Naive thymus-derived CD4-positive, alpha-beta T cell (primary cell): ENCODE measurements at regions not wholly inside any gene's neighbourhood (a gene's known extent, or its start where the extent isn't known, plus 50 kb on each side); places are given as distances from the start of the nearest gene placed in this dataset.

Experiments used
- ATAC-seq: fragments of 150-1000 bp; cut with Tn5 transposase; 2 replicates; pipeline ENCODE4 v1.10.0; 2021; ENCODE audit warnings: mild to moderate bottlenecking, moderate library complexity
- CTCF ChIA-PET: fragments of 350-600 bp; sonication (Branson Sonifier 250); formaldehyde crosslinking; loops from one replicate; lab custom pipeline; 2021; ENCODE audit warnings: antibody characterized with exemption; lab: Charles Lee
- POLR2A ChIA-PET: fragments of 350-600 bp; sonication (Branson Sonifier 250); formaldehyde crosslinking; loops from one replicate; lab custom pipeline; 2021; ENCODE audit warnings: antibody characterized with exemption, inconsistent platforms; lab: Charles Lee
- DNase-seq, 9 donors: peaks; one replicate each; pipeline versions ENCODE4 v3.0.0 to v3.0.0-alpha.2; 2020 to 2022; ENCODE audit warnings: mixed read lengths in 1 of 9
- H3K27ac ChIP-seq: one replicate; pipeline ENCODE4 v1.7.0; 2013; ENCODE audit warnings: mild to moderate bottlenecking, low read depth, low read length, moderate library complexity
- H3K27me3 ChIP-seq, 2 donors: one replicate each; pipeline ENCODE4 v1.7.0; 2013; ENCODE audit warnings: low read length in 2 of 2, mild to moderate bottlenecking in 2 of 2, moderate library complexity in 2 of 2; ENCODE audit not compliant: control insufficient read depth in 2 of 2, insufficient read depth in 2 of 2
- H3K36me3 ChIP-seq, 3 experiments: 1 replicate in 2 of 3; 2 replicates in 1 of 3; pipeline ENCODE4 v1.7.0; 2013; ENCODE audit warnings: low read length in 3 of 3, mild to moderate bottlenecking in 3 of 3, moderate library complexity in 1 of 3; ENCODE audit not compliant: insufficient read depth in 3 of 3, control insufficient read depth in 2 of 3
- H3K4me1 ChIP-seq, 2 donors: one replicate each; pipeline ENCODE4 v1.7.0; 2013; ENCODE audit warnings: low read length in 2 of 2, mild to moderate bottlenecking in 2 of 2, moderate library complexity in 1 of 2; ENCODE audit not compliant: control insufficient read depth in 2 of 2, insufficient read depth in 2 of 2
- H3K4me3 ChIP-seq: 2 replicates; pipeline ENCODE4 v1.7.0; 2013; ENCODE audit warnings: mild to moderate bottlenecking, low read length
- H3K9me3 ChIP-seq, 3 experiments: 1 replicate in 2 of 3; 2 replicates in 1 of 3; pipeline ENCODE4 v1.7.0; 2013; ENCODE audit warnings: low read length in 3 of 3; ENCODE audit not compliant: control insufficient read depth in 2 of 3
- H3K27ac Mint-ChIP-seq, 9 donors: one replicate each; pipeline ENCODE4 v1.8.0; 2020 to 2022; ENCODE audit warnings: mixed read lengths in 9 of 9, mild to moderate bottlenecking in 8 of 9, moderate library complexity in 5 of 9, inconsistent platforms in 2 of 9
- H3K27me3 Mint-ChIP-seq, 5 donors: one replicate each; pipeline ENCODE4 v1.8.0; 2021 to 2022; ENCODE audit warnings: mixed read lengths in 5 of 5, mild to moderate bottlenecking in 1 of 5
- H3K36me3 Mint-ChIP-seq, 5 donors: one replicate each; pipeline ENCODE4 v1.8.0; 2020 to 2022; ENCODE audit warnings: mixed read lengths in 5 of 5, mild to moderate bottlenecking in 3 of 5, inconsistent platforms in 1 of 5
- H3K4me1 Mint-ChIP-seq, 7 donors: one replicate each; pipeline ENCODE4 v1.8.0; 2020 to 2022; ENCODE audit warnings: mixed read lengths in 7 of 7, mild to moderate bottlenecking in 3 of 7, inconsistent platforms in 1 of 7
- H3K4me3 Mint-ChIP-seq, 10 donors: one replicate each; pipeline ENCODE4 v1.8.0; 2020 to 2022; ENCODE audit warnings: mild to moderate bottlenecking in 10 of 10, mixed read lengths in 10 of 10, moderate library complexity in 6 of 10, inconsistent platforms in 2 of 10
- H3K9me3 Mint-ChIP-seq, 11 donors: one replicate each; pipeline ENCODE4 v1.8.0; 2020 to 2022; ENCODE audit warnings: mixed read lengths in 11 of 11, mild to moderate bottlenecking in 4 of 11, inconsistent platforms in 1 of 11, moderate library complexity in 1 of 11
- intact Hi-C, 2 donors: fragments of 100-400 bp; cut with micrococcal nuclease; formaldehyde crosslinking; loops; one replicate each; pipeline ENCODE4 v1.15.1; 2023

DNA sequence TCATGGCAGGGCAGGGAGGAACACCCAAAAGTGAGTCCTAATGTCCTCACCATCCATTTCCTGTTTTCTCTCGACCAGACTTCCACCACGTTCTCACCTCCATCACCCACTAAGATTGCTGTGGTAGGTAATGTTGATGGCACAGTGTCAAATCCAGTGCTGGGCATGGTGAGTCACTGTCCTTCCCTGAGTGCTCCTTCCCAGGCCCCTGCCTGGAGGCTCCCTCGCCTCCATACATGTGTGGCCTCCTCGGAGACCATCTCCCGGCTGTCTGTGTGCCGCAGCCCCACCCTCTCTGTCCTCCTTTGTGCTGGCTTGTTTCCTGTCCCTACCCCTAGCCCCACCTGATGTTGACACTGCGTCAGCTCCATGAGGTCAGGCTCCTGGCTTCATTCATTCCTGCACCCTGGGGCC lies 177.5 kb downstream of the SYK start:
- Histone ChIP-seq H3K4me1 (no peaks in the 10 kb centered on the region), H3K4me3 (no peak overlapping the region), H3K36me3 (no peaks in the 10 kb centered on the region), H3K9me3 (no peaks in the 10 kb centered on the region), H3K27ac (no peak overlapping the region), H3K27me3 (no peaks in the 10 kb centered on the region)
- no peaks in the 10 kb centered on the region for H3K9me3 Mint-ChIP-seq
- POLR2A ChIA-PET, result no interaction called here
- ATAC-seq (no peak), DNase-seq (no peak)
- peaks cover 0 to 7% (median 0%) of the 10 kb centered on the region in 7 donors for H3K4me1 Mint-ChIP-seq
- H3K27me3 Mint-ChIP-seq, result peaks cover 7 to 20% (median 11%) of the 10 kb centered on the region in 5 donors
- peak overlapping the region in 1 of 9 donors; percentile 24 for H3K27ac Mint-ChIP-seq
- H3K4me3 Mint-ChIP-seq, result no peak overlapping the region
- intact Hi-C loops, result no loop called here
- H3K36me3 Mint-ChIP-seq, result no peaks in the 10 kb centered on the region
- CTCF ChIA-PET, result no interaction called here

DNA sequence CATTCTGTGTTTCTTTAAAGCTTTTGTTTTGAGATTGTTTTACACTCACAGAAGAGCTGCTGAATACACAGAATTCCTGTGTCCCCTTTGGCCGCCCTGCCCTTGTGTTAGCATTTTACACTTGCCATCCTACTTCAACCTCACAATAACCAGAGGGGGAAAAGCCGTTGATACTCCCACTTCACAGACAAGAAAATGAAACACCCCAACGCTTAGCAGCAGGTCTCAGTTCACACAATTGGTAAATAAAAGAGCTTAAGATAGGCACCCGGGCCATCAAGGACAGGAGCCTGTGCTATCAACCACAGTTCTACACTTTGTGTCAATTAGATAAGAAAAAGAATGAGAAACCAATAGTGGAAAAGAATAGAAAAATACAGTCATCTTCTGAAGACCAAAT lies 178.0 kb downstream of the SYK start:
- Histone ChIP-seq H3K9me3 (no peaks in the 10 kb centered on the region), H3K4me3 (no peak overlapping the region), H3K36me3 (no peaks in the 10 kb centered on the region), H3K27ac (no peak overlapping the region), H3K4me1 (no peaks in the 10 kb centered on the region), H3K27me3 (no peaks in the 10 kb centered on the region)
- H3K36me3 Mint-ChIP-seq, result no peaks in the 10 kb centered on the region
- ChIA-PET POLR2A (no interaction called here), CTCF (no interaction called here)
- DNase-seq (no peak), ATAC-seq (no peak)
- no peak overlapping the region for H3K4me3 Mint-ChIP-seq
- intact Hi-C loops, result no loop called here
- H3K9me3 Mint-ChIP-seq, result no peaks in the 10 kb centered on the region
- peaks cover 0 to 7% (median 0%) of the 10 kb centered on the region in 7 donors for H3K4me1 Mint-ChIP-seq
- no peak overlapping the region for H3K27ac Mint-ChIP-seq
- H3K27me3 Mint-ChIP-seq, result peaks cover 9 to 19% (median 11%) of the 10 kb centered on the region in 5 donors

DNA sequence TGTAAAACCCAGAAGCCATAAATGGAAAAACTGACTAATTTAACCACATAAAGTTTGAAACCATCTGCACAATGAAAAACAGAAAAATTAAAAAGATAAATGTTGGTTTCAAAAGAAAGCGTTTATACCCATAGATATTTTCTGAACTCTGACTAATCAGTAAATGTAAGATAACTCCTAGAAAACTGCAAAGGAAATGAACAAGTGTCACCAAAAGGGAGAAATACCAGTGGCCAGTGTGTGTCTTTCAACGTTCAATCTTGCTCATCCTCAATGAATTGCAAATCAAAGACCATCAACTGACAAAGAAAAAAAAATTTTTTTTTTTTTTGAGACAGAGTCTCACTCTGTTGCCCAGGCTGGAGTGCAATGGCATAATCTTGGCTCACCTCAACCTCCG lies 180.1 kb downstream of the SYK start:
- Histone ChIP-seq H3K4me1 (no peaks in the 10 kb centered on the region), H3K27me3 (no peaks in the 10 kb centered on the region), H3K9me3 (no peaks in the 10 kb centered on the region), H3K36me3 (no peaks in the 10 kb centered on the region), H3K27ac (no peak overlapping the region), H3K4me3 (no peak overlapping the region)
- ChIA-PET CTCF (no interaction called here), POLR2A (no interaction called here)
- peaks cover 9 to 15% (median 13%) of the 10 kb centered on the region in 5 donors for H3K27me3 Mint-ChIP-seq
- H3K27ac Mint-ChIP-seq, result no peak overlapping the region
- ATAC-seq (no peak), DNase-seq (no peak)
- no peak overlapping the region for H3K4me3 Mint-ChIP-seq
- intact Hi-C loops, result no loop called here
- no peaks in the 10 kb centered on the region for H3K36me3 Mint-ChIP-seq
- peaks cover 0 to 6% (median 0%) of the 10 kb centered on the region in 7 donors for H3K4me1 Mint-ChIP-seq
- H3K9me3 Mint-ChIP-seq, result no peaks in the 10 kb centered on the region

DNA sequence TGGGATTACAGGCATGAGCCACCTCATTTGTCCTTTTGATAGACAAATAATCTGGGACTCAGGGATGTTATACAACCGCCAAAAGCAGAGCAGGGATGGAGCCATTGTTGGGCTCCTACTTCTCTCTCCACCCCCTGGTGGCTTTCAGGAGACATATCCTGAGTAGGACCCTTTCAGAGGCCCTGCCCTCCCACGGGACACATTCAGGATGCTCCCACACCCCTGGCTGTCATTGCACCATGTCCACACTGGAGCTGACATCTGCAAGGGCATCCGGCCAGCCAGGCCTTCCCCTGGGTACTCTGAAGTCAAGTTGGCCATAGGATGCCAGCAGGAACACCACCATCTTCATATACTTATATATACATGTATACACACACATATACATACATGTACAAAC lies 181.8 kb downstream of the SYK start:
- peaks cover 0 to 6% (median 0%) of the 10 kb centered on the region in 7 donors for H3K4me1 Mint-ChIP-seq
- H3K36me3 Mint-ChIP-seq, result no peaks in the 10 kb centered on the region
- H3K9me3 Mint-ChIP-seq, result no peaks in the 10 kb centered on the region
- Histone ChIP-seq H3K27ac (no peak overlapping the region), H3K36me3 (no peaks in the 10 kb centered on the region), H3K27me3 (no peaks in the 10 kb centered on the region), H3K4me3 (no peak overlapping the region), H3K4me1 (no peaks in the 10 kb centered on the region), H3K9me3 (no peaks in the 10 kb centered on the region)
- no peak overlapping the region for H3K27ac Mint-ChIP-seq
- peaks cover 9 to 15% (median 11%) of the 10 kb centered on the region in 5 donors for H3K27me3 Mint-ChIP-seq
- POLR2A ChIA-PET, result no interaction called here
- CTCF ChIA-PET, result no interaction called here
- ATAC-seq (no peak), DNase-seq (no peak)
- H3K4me3 Mint-ChIP-seq, result no peak overlapping the region
- intact Hi-C loops, result no loop called here

DNA sequence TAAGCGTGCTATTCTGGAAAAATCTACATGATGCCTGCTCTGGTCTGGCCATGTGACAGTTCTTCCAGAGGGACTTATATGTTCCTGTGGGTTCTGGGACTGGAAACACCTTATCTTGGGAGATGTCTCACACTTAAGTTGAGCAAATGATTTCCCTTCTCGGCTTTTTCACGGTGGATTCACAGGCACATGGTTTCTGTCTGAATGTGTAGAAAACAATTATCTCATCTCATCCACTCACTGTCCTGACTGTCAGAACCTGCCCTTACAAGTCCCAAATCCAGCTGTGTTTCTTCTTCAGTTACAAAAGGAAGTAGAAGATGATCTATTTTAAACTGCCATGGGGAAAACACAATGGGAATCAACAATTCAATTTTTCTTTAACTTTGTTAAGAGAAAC lies 184.0 kb downstream of the SYK start:
- no peaks in the 10 kb centered on the region for H3K27me3 ChIP-seq
- no peak for DNase-seq
- ChIA-PET POLR2A (no interaction called here), CTCF (interaction anchor here (0.6 kb wide), 1 partner anchor 418 kb away, joined by 4 read pairs; no protein-coding TSS in a partner anchor)
- no peaks in the 10 kb centered on the region for H3K36me3 ChIP-seq
- no peak for ATAC-seq
- H3K9me3 Mint-ChIP-seq, result no peaks in the 10 kb centered on the region
- no peak overlapping the region for H3K27ac ChIP-seq
- no peaks in the 10 kb centered on the region for H3K9me3 ChIP-seq
- H3K36me3 Mint-ChIP-seq, result no peaks in the 10 kb centered on the region
- H3K4me1 ChIP-seq, result no peaks in the 10 kb centered on the region
- intact Hi-C loops, result loop anchor here (1.0 to 5.0 kb wide), 2 partner anchors 441 to 442 kb away; no protein-coding TSS in a partner anchor
- peaks cover 0 to 3% (median 0%) of the 10 kb centered on the region in 7 donors for H3K4me1 Mint-ChIP-seq
- no peak overlapping the region for H3K4me3 ChIP-seq
- no peak overlapping the region for H3K4me3 Mint-ChIP-seq
- H3K27me3 Mint-ChIP-seq, result peaks cover 0 to 9% (median 5%) of the 10 kb centered on the region in 5 donors
- no peak overlapping the region for H3K27ac Mint-ChIP-seq

DNA sequence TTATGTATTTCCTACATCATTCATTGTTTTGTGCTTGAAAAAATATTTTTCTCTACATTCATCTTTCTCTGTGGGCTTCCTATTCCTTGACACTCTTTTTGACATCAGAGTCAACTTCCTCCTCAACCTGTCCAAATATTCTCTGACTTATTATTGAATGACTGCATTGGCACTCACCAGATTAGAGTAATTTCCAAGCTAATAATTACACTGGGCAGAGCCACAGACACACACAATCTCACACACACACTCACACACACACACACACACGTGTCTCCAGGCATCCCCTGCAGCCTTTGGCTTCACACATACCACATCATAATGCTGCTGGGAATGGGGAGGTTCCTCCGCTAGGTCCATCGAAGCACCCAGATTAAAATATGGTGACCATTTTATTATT lies 184.5 kb downstream of the SYK start:
- Histone ChIP-seq H3K36me3 (no peaks in the 10 kb centered on the region), H3K4me3 (no peak overlapping the region), H3K9me3 (no peaks in the 10 kb centered on the region), H3K27me3 (no peaks in the 10 kb centered on the region), H3K4me1 (no peaks in the 10 kb centered on the region), H3K27ac (no peak overlapping the region)
- ATAC-seq (no peak), DNase-seq (no peak)
- Mint-ChIP-seq H3K36me3 (no peaks in the 10 kb centered on the region), H3K4me1 (peaks cover 0 to 3% (median 0%) of the 10 kb centered on the region in 7 donors), H3K27ac (no peak overlapping the region), H3K27me3 (peaks cover 0 to 9% (median 5%) of the 10 kb centered on the region in 5 donors), H3K9me3 (peaks cover 0 to 1% (median 0%) of the 10 kb centered on the region in 11 donors), H3K4me3 (no peak overlapping the region)
- POLR2A ChIA-PET, result no interaction called here
- CTCF ChIA-PET, result no interaction called here
- intact Hi-C loops, result loop anchor here in 1 of 2 donors (5.0 kb wide), 1 partner anchor 441 kb away; no protein-coding TSS in a partner anchor

DNA sequence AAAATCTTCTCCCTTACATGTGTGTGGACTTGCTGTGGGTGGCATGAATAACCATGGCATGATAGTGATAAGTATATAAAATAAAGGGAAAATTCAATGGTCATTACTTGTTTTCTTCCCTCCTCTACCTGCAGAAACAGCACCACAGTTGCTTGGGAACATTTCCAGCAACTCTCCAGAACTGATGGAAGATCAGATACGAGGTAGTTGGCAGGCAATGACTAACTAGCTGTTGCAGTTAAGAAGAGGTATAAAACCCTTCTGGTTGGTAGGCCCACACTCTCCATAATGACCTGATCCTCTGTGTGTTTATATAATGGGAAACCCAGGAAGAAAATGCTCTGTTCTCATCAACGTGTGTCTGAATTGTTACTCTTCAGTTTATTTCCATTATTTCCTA lies 185.9 kb downstream of the SYK start:
- peaks cover 0 to 5% (median 0%) of the 10 kb centered on the region in 11 donors for H3K9me3 Mint-ChIP-seq
- H3K9me3 ChIP-seq, result no peaks in the 10 kb centered on the region
- ChIA-PET POLR2A (no interaction called here), CTCF (no interaction called here)
- intact Hi-C loops, result loop anchor here in 1 of 2 donors (5.0 kb wide), 1 partner anchor 440 kb away; no protein-coding TSS in a partner anchor
- H3K36me3 ChIP-seq, result no peaks in the 10 kb centered on the region
- peaks cover 0 to 3% (median 0%) of the 10 kb centered on the region in 7 donors for H3K4me1 Mint-ChIP-seq
- no peak overlapping the region for H3K27ac ChIP-seq
- DNase-seq (no peak), ATAC-seq (no peak)
- H3K27me3 Mint-ChIP-seq, result peaks cover 0 to 14% (median 6%) of the 10 kb centered on the region in 5 donors
- H3K4me3 ChIP-seq, result no peak overlapping the region
- no peaks in the 10 kb centered on the region for H3K4me1 ChIP-seq
- H3K36me3 Mint-ChIP-seq, result no peaks in the 10 kb centered on the region
- no peak overlapping the region for H3K27ac Mint-ChIP-seq
- no peak overlapping the region for H3K4me3 Mint-ChIP-seq
- H3K27me3 ChIP-seq, result no peaks in the 10 kb centered on the region
